Neural cell (in vitro differentiated cells): ENCODE measurements at regions not wholly inside any gene's neighbourhood (a gene's known extent, or its start where the extent isn't known, plus 50 kb on each side); places are given as distances from the start of the nearest gene placed in this dataset.

Experiments used
- H2AFZ ChIP-seq: fragments of 200-600, 300-800 bp; sonication (generic), shearing (Covaris generic); 2 replicates; pipeline ENCODE4 v1.6.0; 2014; ENCODE audit warnings: low read depth, mild to moderate bottlenecking, antibody characterized with exemption, low read length, moderate library complexity
- H3F3A ChIP-seq: fragments of 200-600 bp; shearing (Covaris generic); 2 replicates; pipeline ENCODE4 v1.6.1; 2016; ENCODE audit warnings: mild to moderate bottlenecking, moderate library complexity, mixed read lengths, antibody characterized with exemption, low read length; ENCODE audit not compliant: insufficient read depth, poor library complexity, severe bottlenecking
- H3K27ac ChIP-seq: fragments of 200-600, 300-800 bp; sonication (generic), shearing (Covaris generic); 2 replicates; pipeline ENCODE4 v1.5.1; 2014; ENCODE audit warnings: mild to moderate bottlenecking, low read length, moderate library complexity
- H3K27me3 ChIP-seq: fragments of 300-800, 200-600 bp; sonication (generic), shearing (Covaris generic); 2 replicates; pipeline ENCODE4 v1.6.0; 2014; ENCODE audit warnings: mild to moderate bottlenecking, low read depth, low read length, moderate library complexity; ENCODE audit not compliant: insufficient read depth
- H3K36me3 ChIP-seq: fragments of 300-800, 200-600 bp; sonication (generic), shearing (Covaris generic); 2 replicates; pipeline ENCODE4 v1.5.1; 2014; ENCODE audit warnings: mild to moderate bottlenecking, antibody characterized with exemption, low read length, moderate library complexity; ENCODE audit not compliant: insufficient read depth
- H3K4me2 ChIP-seq: fragments of 300-800, 200-600 bp; sonication (generic), shearing (Covaris generic); 2 replicates; pipeline ENCODE4 v1.6.0; 2014; ENCODE audit warnings: mild to moderate bottlenecking, low read length
- H3K4me3 ChIP-seq: fragments of 300-800, 200-600 bp; sonication (generic), shearing (Covaris generic); 2 replicates; pipeline ENCODE4 v1.5.1; 2014; ENCODE audit warnings: mild to moderate bottlenecking, low read length, moderate library complexity
- H3K79me2 ChIP-seq: fragments of 200-600 bp; shearing (Covaris generic); replicated peaks from 2 replicates; pipeline ENCODE4 v1.6.0; 2014; ENCODE audit warnings: mild to moderate bottlenecking, low read length, moderate library complexity; ENCODE audit not compliant: insufficient read depth
- H3K9ac ChIP-seq: fragments of 300-800, 200-600 bp; sonication (generic), shearing (Covaris generic); 2 replicates; pipeline ENCODE4 v1.6.1; 2016; ENCODE audit warnings: mild to moderate bottlenecking, low read length, mixed read lengths
- H3K9me2 ChIP-seq: fragments of 200-600 bp; shearing (Covaris generic); 2 replicates; pipeline ENCODE4 v1.6.1; 2016; ENCODE audit warnings: mild to moderate bottlenecking, low read length, mixed read lengths; ENCODE audit not compliant: insufficient read depth
- H3K9me3 ChIP-seq: fragments of 200-600, 300-800 bp; sonication (generic), shearing (Covaris generic); 2 replicates; pipeline ENCODE4 v1.6.1; 2016; ENCODE audit warnings: mild to moderate bottlenecking, mixed run types, low read length, moderate library complexity, mixed read lengths
- H4K20me1 ChIP-seq: fragments of 200-600 bp; shearing (Covaris generic); 2 replicates; pipeline ENCODE4 v1.6.1; 2016; ENCODE audit warnings: mild to moderate bottlenecking, mixed run types; ENCODE audit not compliant: insufficient read depth
- CTCF ChIP-seq: fragments of 450-650 bp; IDR thresholded peaks from 2 replicates; pipeline ENCODE4 v1.5.1; 2014; ENCODE audit warnings: antibody characterized with exemption, mild to moderate bottlenecking, moderate library complexity; ENCODE audit not compliant: poor library complexity, severe bottlenecking
- EP300 ChIP-seq: fragments of 450-650 bp; conservative IDR thresholded peaks from 2 replicates; pipeline ENCODE4 v1.6.1; 2014; ENCODE audit warnings: antibody characterized with exemption, mild to moderate bottlenecking, moderate library complexity; ENCODE audit not compliant: poor library complexity, severe bottlenecking
- EZH2 ChIP-seq: fragments of 200-600, 300-800 bp; shearing (Covaris generic), sonication (generic); IDR thresholded peaks from 2 replicates; pipeline ENCODE4 v1.6.1; 2014; ENCODE audit warnings: antibody characterized with exemption, low read length, borderline replicate concordance, mild to moderate bottlenecking; ENCODE audit not compliant: insufficient read depth, poor library complexity, severe bottlenecking
- MXI1 ChIP-seq: fragments of 450-650 bp; conservative IDR thresholded peaks from 2 replicates; pipeline ENCODE4 v1.6.1; 2014; ENCODE audit warnings: antibody characterized with exemption, mild to moderate bottlenecking; ENCODE audit not compliant: poor library complexity, severe bottlenecking
- POLR2AphosphoS5 ChIP-seq: IDR thresholded peaks from 2 replicates; pipeline ENCODE4 v1.6.1; 2012
- RAD21 ChIP-seq: fragments of 450-650 bp; conservative IDR thresholded peaks from 2 replicates; pipeline ENCODE4 v1.6.1; 2014; ENCODE audit warnings: antibody characterized with exemption, mild to moderate bottlenecking, moderate library complexity
- REST ChIP-seq: IDR thresholded peaks from 2 replicates; pipeline ENCODE4 v1.6.1; 2012; ENCODE audit warnings: borderline replicate concordance
- SMC3 ChIP-seq: fragments of 450-650 bp; conservative IDR thresholded peaks from 2 replicates; pipeline ENCODE4 v1.6.1; 2014; ENCODE audit warnings: antibody characterized with exemption, mild to moderate bottlenecking, moderate library complexity; ENCODE audit not compliant: poor library complexity
- TAF1 ChIP-seq: IDR thresholded peaks from 2 replicates; pipeline ENCODE4 v1.6.1; 2012; ENCODE audit warnings: low read depth

GRCh38 chr3:76482510-76482909 is 557.4 kb upstream of the ROBO2 start:
- no peaks in the 10 kb centered on the region for H3K79me2 ChIP-seq
- H3K27ac ChIP-seq, result no peak overlapping the region
- H3K4me2 ChIP-seq, result no peak overlapping the region
- H3K36me3 ChIP-seq, result no peaks in the 10 kb centered on the region
- H3K9me2 ChIP-seq, result no peaks in the 10 kb centered on the region
- no peaks in the 10 kb centered on the region for H3F3A ChIP-seq
- H3K27me3 ChIP-seq, result no peaks in the 10 kb centered on the region
- H3K9me3 ChIP-seq, result no peaks in the 10 kb centered on the region
- no peak overlapping the region for H2AFZ ChIP-seq
- no peaks in the 10 kb centered on the region for H4K20me1 ChIP-seq
- TF ChIP-seq RAD21 (no peak), SMC3 (no peak), EZH2 (no peak), CTCF (no peak), MXI1 (no peak), EP300 (no peak), REST (no peak), TAF1 (no peak)
- H3K9ac ChIP-seq, result no peak overlapping the region
- H3K4me3 ChIP-seq, result no peak overlapping the region

GRCh38 chr3:76487446-76487845 is 552.5 kb upstream of the ROBO2 start:
- no peaks in the 10 kb centered on the region for H3K36me3 ChIP-seq
- no peaks in the 10 kb centered on the region for H3K79me2 ChIP-seq
- H3K4me2 ChIP-seq, result no peak overlapping the region
- no peak overlapping the region for H3K4me3 ChIP-seq
- no peaks in the 10 kb centered on the region for H3K27me3 ChIP-seq
- H3K9me2 ChIP-seq, result no peaks in the 10 kb centered on the region
- H3K9me3 ChIP-seq, result peaks cover 7% of the 10 kb centered on the region
- H3K27ac ChIP-seq, result no peak overlapping the region
- no peak overlapping the region for H2AFZ ChIP-seq
- TF ChIP-seq TAF1 (no peak), POLR2AphosphoS5 (no peak), RAD21 (no peak), EP300 (no peak), SMC3 (no peak), EZH2 (no peak), MXI1 (no peak), REST (no peak), CTCF (no peak)
- no peaks in the 10 kb centered on the region for H3F3A ChIP-seq
- no peak overlapping the region for H3K9ac ChIP-seq
- no peaks in the 10 kb centered on the region for H4K20me1 ChIP-seq
